HTR-8/SVneo (cell line): ENCODE measurements at regions not wholly inside any gene's neighbourhood (a gene's known extent, or its start where the extent isn't known, plus 50 kb on each side); places are given as distances from the start of the nearest gene placed in this dataset.
"Not testable (repeated sequence)": the region's sequence is repeated elsewhere in the genome, so short reads cannot be mapped to it uniquely, and the experiment has no call there.

Experiments
- DNase-seq: peaks from one replicate; pipeline ENCODE4 v3.0.0; 2011; ENCODE audit warnings: low spot score, mixed read lengths; ENCODE audit not compliant: insufficient read length
- FAIRE-seq: peaks from 2 replicates; lab custom pipeline; 2011; peaks lifted over from hg19 to GRCh38; lab: Jason Lieb, UNC

- not testable (repeated sequence) for DNase-seq
These were observed 233.6 kb downstream of the CWH43 start for GRCh38 chr4:49219489-49220225.

GRCh38 chr4:49221209-49221608 is 235.1 kb downstream of the CWH43 start:
- no peak for FAIRE-seq

More at GRCh38 chr4:49219489-49220225, 233.6 kb downstream of the CWH43 start:
- FAIRE-seq, result not testable (repeated sequence)

DNA sequence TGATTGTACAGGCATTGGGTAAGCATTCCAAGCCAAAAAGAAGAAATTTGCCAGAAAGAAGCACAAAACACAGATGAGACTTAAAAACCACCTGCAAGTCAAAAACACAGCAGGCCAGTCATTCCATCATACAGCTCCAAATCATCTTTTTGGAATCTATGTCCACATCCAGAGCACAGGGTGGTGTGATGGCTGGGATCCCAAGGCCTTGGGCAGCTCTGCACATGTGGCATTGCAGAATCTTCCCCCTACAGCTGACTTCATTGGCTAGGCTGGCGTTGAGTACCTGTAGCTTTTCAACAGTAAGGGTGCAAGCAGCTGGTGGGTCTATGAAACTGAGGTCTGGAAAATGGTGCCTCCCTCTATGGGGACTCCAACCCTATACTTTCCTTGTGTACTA is 236.7 kb downstream of the CWH43 start:
- DNase-seq, FAIRE-seq: not testable (repeated sequence)

More at GRCh38 chr4:49221209-49221608, 235.1 kb downstream of the CWH43 start:
- no peak for DNase-seq

- FAIRE-seq, DNase-seq: not testable (repeated sequence)
These were observed 240.3 kb downstream of the CWH43 start for GRCh38 chr4:49226216-49226866.

DNA sequence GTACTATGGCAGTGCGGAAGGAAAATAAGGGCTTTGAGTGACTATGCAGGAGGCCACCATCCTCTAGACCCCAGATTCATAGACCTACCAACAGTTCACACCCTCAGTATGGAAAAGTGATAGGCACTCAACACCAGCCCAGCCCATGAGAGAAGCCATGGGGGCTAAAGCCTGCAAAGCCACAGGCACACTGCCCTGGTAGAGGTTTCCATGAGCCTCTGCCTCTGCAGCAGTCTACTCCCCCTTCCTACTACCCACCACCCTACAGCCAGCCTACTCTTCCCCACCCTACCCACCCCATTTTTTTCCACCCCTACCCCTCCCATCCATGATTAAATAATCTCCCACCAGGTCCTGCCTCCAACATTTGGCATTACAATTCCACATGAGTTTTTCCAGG is 241.9 kb downstream of the CWH43 start:
- not testable (repeated sequence) for FAIRE-seq, DNase-seq

DNA sequence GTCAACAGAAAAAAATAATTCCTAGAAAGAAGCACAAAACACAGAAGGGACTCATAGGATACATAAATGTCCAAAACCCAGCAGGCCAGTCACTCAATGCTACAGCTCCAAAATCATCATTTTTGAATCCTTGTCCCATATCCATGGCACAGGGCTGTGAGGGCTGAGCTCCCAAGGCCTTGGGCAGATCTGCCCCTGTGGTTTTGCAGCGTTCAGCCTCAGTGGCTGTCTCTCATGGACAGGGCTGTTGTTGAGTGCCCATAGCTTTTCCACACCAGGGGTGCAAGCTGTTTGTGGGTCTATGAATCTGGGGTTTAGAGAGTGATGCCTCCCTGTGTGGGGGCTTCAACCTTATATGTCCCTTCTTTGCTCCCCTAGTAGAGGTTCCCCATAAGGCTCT is 243.2 kb downstream of the CWH43 start:
- DNase-seq, FAIRE-seq: not testable (repeated sequence)

GRCh38 chr4:49229713-49230112 is 243.6 kb downstream of the CWH43 start:
- not testable (repeated sequence) for DNase-seq, FAIRE-seq

DNA sequence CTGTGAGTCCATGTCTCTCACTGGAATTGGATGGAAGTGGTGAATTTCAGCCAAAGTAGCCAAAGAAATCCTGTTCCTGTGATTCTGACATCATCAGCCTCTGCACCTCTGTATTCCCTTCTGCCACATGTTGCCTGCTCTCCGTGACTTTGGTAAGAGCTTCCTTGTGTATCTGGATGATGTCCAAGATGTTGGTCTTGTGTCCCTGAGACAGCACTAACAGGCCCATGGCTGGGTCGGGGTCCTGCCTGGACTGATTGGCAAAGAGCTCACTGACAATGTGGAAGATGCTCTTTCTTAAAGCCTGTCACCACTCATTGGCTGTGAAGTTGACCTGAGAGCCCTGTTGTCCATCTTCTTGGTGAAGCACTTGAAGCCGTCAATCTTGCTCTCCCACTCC is 247.3 kb downstream of the CWH43 start:
- FAIRE-seq, DNase-seq: not testable (repeated sequence)

DNA sequence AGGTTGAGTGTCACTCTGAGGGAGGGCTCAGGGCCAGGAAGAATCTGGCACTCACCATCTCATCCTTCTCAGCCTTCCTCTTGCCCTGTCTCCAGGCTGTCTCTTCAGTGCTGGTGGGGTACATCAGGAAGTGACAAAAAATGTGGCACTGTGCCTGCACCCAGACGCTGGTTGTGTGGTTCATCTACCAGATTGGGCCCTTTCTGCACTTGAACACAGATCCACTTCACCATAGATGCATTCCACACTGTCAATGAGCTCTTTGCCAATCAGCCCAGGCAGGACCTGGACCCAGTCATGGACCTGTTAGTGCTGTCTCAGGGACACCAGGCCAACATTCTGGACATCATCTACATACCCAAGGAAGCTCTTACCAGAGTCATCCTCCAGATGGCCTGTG is 247.7 kb downstream of the CWH43 start:
- FAIRE-seq, DNase-seq: not testable (repeated sequence)

GRCh38 chr4:49234382-49234781 is 248.3 kb downstream of the CWH43 start:
- not testable (repeated sequence) for FAIRE-seq, DNase-seq

DNA sequence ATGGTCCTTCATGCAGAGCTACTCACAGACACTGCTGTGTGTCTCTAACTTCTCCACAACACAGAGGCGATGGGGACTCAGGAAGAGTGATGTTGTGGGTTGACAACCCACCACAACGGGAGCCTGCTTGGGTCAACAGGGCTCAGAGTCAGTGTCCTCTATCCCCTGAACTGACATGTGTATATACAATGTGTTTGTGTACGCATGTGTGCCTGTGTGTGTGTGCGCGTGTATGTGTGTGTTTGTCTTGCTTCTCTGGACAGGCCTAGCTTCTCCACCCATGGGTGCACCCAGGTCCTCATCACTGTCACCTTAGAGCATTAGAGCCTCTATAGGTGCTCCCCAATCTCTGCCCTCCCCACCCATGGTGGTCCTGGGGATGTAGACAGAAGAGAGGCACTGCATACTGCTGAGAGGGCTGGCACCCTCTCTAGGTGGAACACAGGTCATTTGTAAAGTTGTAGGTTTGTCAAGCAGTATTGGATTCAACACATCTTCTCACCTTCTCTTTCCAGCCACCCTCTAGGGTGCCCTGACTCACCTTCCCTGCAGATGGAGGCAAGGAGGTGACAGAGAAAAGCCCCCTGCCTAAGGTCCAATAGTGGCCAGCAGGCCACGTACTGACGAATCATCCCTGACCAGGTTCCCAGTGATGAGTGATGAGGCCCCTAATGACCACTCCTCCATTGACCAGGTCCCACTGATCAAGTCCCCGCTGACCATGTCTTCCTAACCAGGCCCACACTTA is 249.5 kb downstream of the CWH43 start:
- not testable (repeated sequence) for FAIRE-seq, DNase-seq

- not testable (repeated sequence) for DNase-seq, FAIRE-seq
These were observed 250.4 kb downstream of the CWH43 start for GRCh38 chr4:49236474-49236873.

DNA sequence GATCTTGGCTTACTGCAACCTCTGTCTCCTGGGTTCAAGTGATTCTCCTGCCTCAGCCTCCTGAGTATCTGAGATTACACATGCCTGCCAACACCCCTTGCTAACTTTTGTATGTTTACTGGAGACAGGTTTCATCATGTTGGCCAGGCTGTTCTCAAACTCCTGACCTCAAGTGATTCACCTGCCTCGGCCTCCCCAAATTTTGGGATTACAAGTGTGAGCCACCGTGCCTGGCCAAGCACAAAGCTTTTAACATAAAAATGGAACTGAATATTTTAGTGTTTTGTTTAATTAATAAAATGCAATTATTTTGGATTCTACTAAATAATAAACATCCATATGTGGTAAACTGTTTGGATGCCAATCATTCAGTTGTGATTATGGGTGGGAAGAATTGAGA is 255.2 kb downstream of the CWH43 start:
- DNase-seq, FAIRE-seq: not testable (repeated sequence)

GRCh38 chr4:49262786-49263185 is 276.7 kb downstream of the CWH43 start:
- not testable (repeated sequence) for FAIRE-seq, DNase-seq

- not testable (repeated sequence) for FAIRE-seq, DNase-seq
These were observed 284.4 kb downstream of the CWH43 start for GRCh38 chr4:49270435-49270834.

DNA sequence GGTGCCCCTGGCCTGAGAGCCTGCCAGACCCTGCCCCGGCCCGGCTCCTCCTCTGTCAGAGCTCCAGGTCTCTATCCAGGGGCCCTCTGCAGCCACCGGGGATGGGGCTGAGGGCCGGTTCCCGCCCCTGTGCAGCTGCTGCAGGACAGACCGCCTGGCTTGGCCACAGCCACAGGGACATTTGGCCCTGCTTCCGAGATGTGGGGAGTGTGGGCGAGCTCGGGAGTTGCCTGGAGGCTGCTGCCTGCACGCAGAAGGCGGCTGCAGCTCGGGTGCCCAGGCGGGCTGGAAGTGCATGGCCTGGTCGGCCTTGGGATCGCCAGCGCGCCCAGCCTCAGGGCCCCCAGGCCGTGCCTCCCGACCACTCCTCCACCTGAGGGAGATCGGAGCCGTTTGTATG is 284.8 kb downstream of the CWH43 start:
- FAIRE-seq, DNase-seq: not testable (repeated sequence)

DNA sequence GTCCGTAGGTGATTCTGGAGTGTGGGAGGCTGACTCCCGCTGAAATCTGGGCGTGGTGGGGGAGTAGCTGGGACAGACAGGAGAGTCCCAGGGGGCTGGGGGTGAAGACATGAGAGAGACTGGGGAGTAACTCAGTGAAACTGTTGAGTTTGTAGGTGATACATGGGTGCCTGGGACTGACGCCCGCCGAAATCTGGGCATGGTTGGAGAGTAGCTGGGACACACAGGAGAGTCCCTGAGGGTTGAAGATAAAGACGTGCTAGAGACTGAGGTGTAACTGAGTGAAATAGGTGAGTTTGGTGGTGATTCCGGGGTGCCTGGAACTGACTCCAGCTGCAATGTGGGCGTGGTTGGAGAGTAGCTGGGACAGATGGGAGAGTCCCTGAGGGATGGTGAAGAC is 299.8 kb downstream of the CWH43 start:
- FAIRE-seq, DNase-seq: not testable (repeated sequence)

DNA sequence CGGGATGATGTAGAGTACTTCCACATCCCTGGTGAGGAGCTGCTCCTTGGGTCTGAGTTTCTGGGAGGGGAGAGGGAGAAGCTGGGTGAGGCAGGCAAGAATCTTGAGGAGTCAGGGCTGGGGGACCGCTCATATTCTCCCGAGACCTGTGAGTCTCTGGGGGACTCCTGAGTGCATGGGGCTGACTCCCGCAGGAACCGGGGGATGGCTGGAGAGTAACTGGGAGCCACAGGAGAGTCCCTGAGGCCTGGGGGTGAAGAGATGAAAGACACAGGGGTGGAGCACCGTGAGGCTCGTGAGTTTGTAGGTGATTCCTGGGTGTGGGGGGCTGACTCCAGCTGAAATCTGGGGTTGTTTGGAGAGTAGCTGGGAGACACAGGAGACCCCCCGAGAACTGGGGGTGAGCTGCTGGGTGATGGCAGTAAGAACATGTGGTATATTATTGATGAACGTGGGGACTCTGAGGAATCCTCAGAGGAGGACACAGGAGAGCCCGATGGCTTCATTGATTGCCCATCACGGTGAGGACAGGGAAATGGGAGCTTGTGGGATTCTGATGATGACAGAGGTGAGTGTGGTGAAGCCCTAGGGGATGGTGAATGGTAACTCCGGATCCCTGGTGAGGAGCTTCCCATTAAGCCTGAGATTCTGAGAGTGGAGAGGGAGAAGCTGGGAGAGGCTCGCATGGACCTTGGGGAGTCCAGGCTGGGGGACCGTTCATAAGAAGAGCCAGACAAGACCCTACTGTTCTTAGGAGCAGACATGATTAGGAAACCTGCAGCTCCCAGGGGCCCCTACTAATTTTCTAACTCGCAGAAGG is 301.1 kb downstream of the CWH43 start:
- not testable (repeated sequence) for DNase-seq, FAIRE-seq

GRCh38 chr4:49287893-49288292 is 301.8 kb downstream of the CWH43 start:
- DNase-seq, FAIRE-seq: not testable (repeated sequence)
